ENCODE measurements at regions not wholly inside any gene's neighbourhood (a gene's known extent, or its start where the extent isn't known, plus 50 kb on each side); places are given as distances from the start of the nearest gene placed in this dataset.

- H3K27ac Mint-ChIP-seq (ENCODE audit: unreplicated experiment), result no peak overlapping the region
- no peak for TF ChIP-seq CTCF (IDR thresholded peaks at IDR 0.05; ENCODE audit: partially characterized antibody, unreplicated experiment)
- H3K4me3 Mint-ChIP-seq (ENCODE audit: unreplicated experiment), result no peak overlapping the region
- peaks cover 7% of the 10 kb centered on the region for H3K9me3 Mint-ChIP-seq (ENCODE audit: unreplicated experiment)
- peaks cover 1% of the 10 kb centered on the region for H3K27me3 Mint-ChIP-seq (ENCODE audit: unreplicated experiment)
- H3K4me1 Mint-ChIP-seq (ENCODE audit: low read depth, unreplicated experiment), result peaks cover 8% of the 10 kb centered on the region
- DNase-seq, result no peak
- peaks cover 5% of the 10 kb centered on the region for H3K36me3 Mint-ChIP-seq (ENCODE audit: unreplicated experiment)
Measured at GRCh38 chr2:15681089-15681885, 89.6 kb downstream of the DDX1 start.

- H3K27ac Mint-ChIP-seq (ENCODE audit: unreplicated experiment), result no peak overlapping the region
Measured at GRCh38 chr2:15682354-15682753, 90.7 kb downstream of the DDX1 start.

GRCh38 chr2:15684161-15685039, 92.7 kb downstream of the DDX1 start:
- no peak overlapping the region for H3K4me3 Mint-ChIP-seq (ENCODE audit: unreplicated experiment)
- H3K27ac Mint-ChIP-seq (ENCODE audit: unreplicated experiment), result no peak overlapping the region
- no peak for DNase-seq
- peaks cover 7% of the 10 kb centered on the region for H3K9me3 Mint-ChIP-seq (ENCODE audit: unreplicated experiment)
- H3K4me1 Mint-ChIP-seq (ENCODE audit: low read depth, unreplicated experiment), result peaks cover 5% of the 10 kb centered on the region
- peaks cover 1% of the 10 kb centered on the region for H3K27me3 Mint-ChIP-seq (ENCODE audit: unreplicated experiment)
- H3K36me3 Mint-ChIP-seq (ENCODE audit: unreplicated experiment), result peaks cover 4% of the 10 kb centered on the region
- no peak for TF ChIP-seq CTCF (IDR thresholded peaks at IDR 0.05; ENCODE audit: partially characterized antibody, unreplicated experiment)

More at GRCh38 chr2:15682354-15682753, 90.7 kb downstream of the DDX1 start:
- no peak for DNase-seq
- H3K4me3 Mint-ChIP-seq (ENCODE audit: unreplicated experiment), result no peak overlapping the region
- TF ChIP-seq CTCF (IDR thresholded peaks at IDR 0.05; ENCODE audit: partially characterized antibody, unreplicated experiment), result no peak
- peaks cover 5% of the 10 kb centered on the region for H3K36me3 Mint-ChIP-seq (ENCODE audit: unreplicated experiment)
- H3K4me1 Mint-ChIP-seq (ENCODE audit: low read depth, unreplicated experiment), result peaks cover 8% of the 10 kb centered on the region
- H3K27me3 Mint-ChIP-seq (ENCODE audit: unreplicated experiment), result peaks cover 1% of the 10 kb centered on the region
- H3K9me3 Mint-ChIP-seq (ENCODE audit: unreplicated experiment), result peaks cover 7% of the 10 kb centered on the region

GRCh38 chr2:15685143-15685542, 93.5 kb downstream of the DDX1 start:
- TF ChIP-seq CTCF (IDR thresholded peaks at IDR 0.05; ENCODE audit: partially characterized antibody, unreplicated experiment), result no peak
- peaks cover 4% of the 10 kb centered on the region for H3K9me3 Mint-ChIP-seq (ENCODE audit: unreplicated experiment)
- no peak overlapping the region for H3K4me3 Mint-ChIP-seq (ENCODE audit: unreplicated experiment)
- peaks cover 5% of the 10 kb centered on the region for H3K4me1 Mint-ChIP-seq (ENCODE audit: low read depth, unreplicated experiment)
- no peak for DNase-seq
- no peak overlapping the region for H3K27ac Mint-ChIP-seq (ENCODE audit: unreplicated experiment)
- no peaks in the 10 kb centered on the region for H3K36me3 Mint-ChIP-seq (ENCODE audit: unreplicated experiment)
- H3K27me3 Mint-ChIP-seq (ENCODE audit: unreplicated experiment), result peaks cover 1% of the 10 kb centered on the region
